Liver (tissue), 8 donors: ENCODE measurements at regions not wholly inside any gene's neighbourhood (a gene's known extent, or its start where the extent isn't known, plus 50 kb on each side); places are given as distances from the start of the nearest gene placed in this dataset.

Source experiments
- DNase-seq: peaks from one replicate; pipeline ENCODE4 v3.0.0-alpha.2; 2017; ENCODE audit warnings: low spot score
- H3K27ac ChIP-seq, 2 donors: one replicate each; pipeline ENCODE4 v1.7.0; 2013; ENCODE audit warnings: inconsistent platforms in 2 of 2, low read length in 2 of 2, control low read depth in 1 of 2, low read depth in 1 of 2, mild to moderate bottlenecking in 1 of 2
- H3K27me3 ChIP-seq, 4 donors: one replicate each; pipeline versions ENCODE4 v1.6.1 to v1.7.0; 2013; ENCODE audit warnings: low read length in 3 of 4, inconsistent platforms in 1 of 4, mild to moderate bottlenecking in 1 of 4, moderate library complexity in 1 of 4; ENCODE audit not compliant: control insufficient read depth in 4 of 4, insufficient read depth in 4 of 4
- H3K36me3 ChIP-seq, 4 donors: one replicate each; pipeline versions ENCODE4 v1.6.1 to v1.7.0; 2013; ENCODE audit warnings: low read length in 3 of 4, mild to moderate bottlenecking in 3 of 4, low read depth in 1 of 4, moderate library complexity in 1 of 4; ENCODE audit not compliant: control insufficient read depth in 4 of 4, insufficient read depth in 3 of 4
- H3K4me1 ChIP-seq, 4 donors: one replicate each; pipeline versions ENCODE4 v1.6.1 to v1.7.0; 2013; ENCODE audit warnings: low read length in 3 of 4, mild to moderate bottlenecking in 3 of 4, moderate library complexity in 1 of 4; ENCODE audit not compliant: control insufficient read depth in 4 of 4, insufficient read depth in 4 of 4
- H3K4me3 ChIP-seq, 3 donors: one replicate each; pipeline versions ENCODE4 v1.6.1 to v1.7.0; 2013; ENCODE audit warnings: low read length in 3 of 3, control low read depth in 1 of 3, low read depth in 1 of 3, mild to moderate bottlenecking in 1 of 3
- H3K9ac ChIP-seq, 2 donors: one replicate each; pipeline ENCODE4 v1.7.0; 2013; ENCODE audit warnings: low read length in 2 of 2, mild to moderate bottlenecking in 2 of 2, moderate library complexity in 2 of 2, control low read depth in 1 of 2, low read depth in 1 of 2
- H3K9me3 ChIP-seq, 4 donors: one replicate each; pipeline versions ENCODE4 v1.6.1 to v1.7.0; 2013; ENCODE audit warnings: low read length in 3 of 4; ENCODE audit not compliant: control insufficient read depth in 4 of 4
- ATF3 ChIP-seq: IDR thresholded peaks from 2 replicates; pipeline ENCODE4 v1.6.1; 2016; ENCODE audit warnings: antibody characterized with exemption
- EGR1 ChIP-seq, 2 donors: IDR thresholded peaks; 2 replicates each; pipeline ENCODE4 v1.6.1; 2016 to 2018; ENCODE audit warnings: antibody characterized with exemption in 2 of 2, low read depth in 2 of 2
- FOXA1 ChIP-seq: IDR thresholded peaks from 2 replicates; pipeline ENCODE4 v1.6.1; 2016; ENCODE audit warnings: antibody characterized with exemption
- FOXA2 ChIP-seq: IDR thresholded peaks from 2 replicates; pipeline ENCODE4 v1.6.1; 2016; ENCODE audit warnings: antibody characterized with exemption
- GABPA ChIP-seq, 2 donors: IDR thresholded peaks in 1 of 2; conservative IDR thresholded peaks in 1 of 2; 2 replicates each; pipeline ENCODE4 v1.6.1; 2016; ENCODE audit warnings: antibody characterized with exemption in 2 of 2, mild to moderate bottlenecking in 1 of 2, moderate library complexity in 1 of 2
- HNF4A ChIP-seq, 2 donors: conservative IDR thresholded peaks; 2 replicates each; pipeline ENCODE4 v1.6.1; 2016; ENCODE audit warnings: antibody characterized with exemption in 2 of 2, mild to moderate bottlenecking in 2 of 2
- HNF4G ChIP-seq: IDR thresholded peaks from 2 replicates; pipeline ENCODE4 v1.6.1; 2016; ENCODE audit warnings: antibody characterized with exemption
- JUND ChIP-seq, 2 donors: IDR thresholded peaks; 2 replicates each; pipeline ENCODE4 v1.6.1; 2016; ENCODE audit warnings: antibody characterized with exemption in 2 of 2
- MAX ChIP-seq: IDR thresholded peaks from 2 replicates; pipeline ENCODE4 v1.6.1; 2016; ENCODE audit warnings: antibody characterized with exemption
- NR2F2 ChIP-seq: IDR thresholded peaks from 2 replicates; pipeline ENCODE4 v1.6.1; 2016; ENCODE audit warnings: antibody characterized with exemption
- RAD21 ChIP-seq, 2 donors: IDR thresholded peaks; 2 replicates each; pipeline ENCODE4 v1.6.1; 2016; ENCODE audit warnings: antibody characterized with exemption in 2 of 2, mild to moderate bottlenecking in 2 of 2
- RXRA ChIP-seq, 2 donors: IDR thresholded peaks; 2 replicates each; pipeline ENCODE4 v1.6.1; 2017 to 2018; ENCODE audit warnings: antibody characterized with exemption in 2 of 2, mild to moderate bottlenecking in 1 of 2
- SP1 ChIP-seq: IDR thresholded peaks from 2 replicates; pipeline ENCODE4 v1.6.1; 2018; ENCODE audit warnings: antibody characterized with exemption, mild to moderate bottlenecking
- TAF1 ChIP-seq: conservative IDR thresholded peaks from 2 replicates; pipeline ENCODE4 v1.6.1; 2016; ENCODE audit warnings: antibody characterized with exemption, mild to moderate bottlenecking
- YY1 ChIP-seq: IDR thresholded peaks from 2 replicates; pipeline ENCODE4 v1.6.1; 2016; ENCODE audit warnings: antibody characterized with exemption, mild to moderate bottlenecking
- ZBTB33 ChIP-seq: IDR thresholded peaks from 2 replicates; pipeline ENCODE4 v1.6.1; 2016; ENCODE audit warnings: antibody characterized with exemption
- WGBS: extraction: QIAGEN DNeasy Blood & Tissue Kit; methylation state at CpG from one replicate; pipeline ENCODE4 v1.1.7; 2013; 5-methylcytosine and 5-hydroxymethylcytosine counted together
- TF ChIP-seq, protein P1 (sequence below): IDR thresholded peaks from 2 replicates; pipeline ENCODE4 v1.6.1; 2016; ENCODE audit warnings: antibody characterized with exemption, mild to moderate bottlenecking
- TF ChIP-seq, protein P2 (sequence below): fragments of 150-350 bp; IDR thresholded peaks from 2 replicates; pipeline ENCODE4 v1.5.1; 2017; ENCODE audit warnings: improper control_type of control experiment, low read depth, low read length; ENCODE audit not compliant: missing input control
- donor health status: healthy.
- donor health status: healthy.
- donor health status: healthy.
- donor health status: healthy.
- donor health status: healthy.

GRCh38 chr10:121245754-121246153 lies 352.5 kb downstream of the FGFR2 start:
- no peak overlapping the region for H3K27ac ChIP-seq
- no peaks in the 10 kb centered on the region for H3K4me1 ChIP-seq
- no peaks in the 10 kb centered on the region for H3K9me3 ChIP-seq
- no peaks in the 10 kb centered on the region for H3K27me3 ChIP-seq
- WGBS: 70% methylated on average over 1 of the region's 1 CpG
- H3K4me3 ChIP-seq: no peak overlapping the region
- no peak overlapping the region for H3K9ac ChIP-seq
- H3K36me3 ChIP-seq: no peaks in the 10 kb centered on the region
- DNase-seq: no peak
- TF ChIP-seq JUND (IDR thresholded peaks at IDR 0.05): no peak
- no peak for TF ChIP-seq FOXA1
- no peak for TF ChIP-seq YY1
- no peak for TF ChIP-seq TAF1
- TF ChIP-seq, protein P1, sequence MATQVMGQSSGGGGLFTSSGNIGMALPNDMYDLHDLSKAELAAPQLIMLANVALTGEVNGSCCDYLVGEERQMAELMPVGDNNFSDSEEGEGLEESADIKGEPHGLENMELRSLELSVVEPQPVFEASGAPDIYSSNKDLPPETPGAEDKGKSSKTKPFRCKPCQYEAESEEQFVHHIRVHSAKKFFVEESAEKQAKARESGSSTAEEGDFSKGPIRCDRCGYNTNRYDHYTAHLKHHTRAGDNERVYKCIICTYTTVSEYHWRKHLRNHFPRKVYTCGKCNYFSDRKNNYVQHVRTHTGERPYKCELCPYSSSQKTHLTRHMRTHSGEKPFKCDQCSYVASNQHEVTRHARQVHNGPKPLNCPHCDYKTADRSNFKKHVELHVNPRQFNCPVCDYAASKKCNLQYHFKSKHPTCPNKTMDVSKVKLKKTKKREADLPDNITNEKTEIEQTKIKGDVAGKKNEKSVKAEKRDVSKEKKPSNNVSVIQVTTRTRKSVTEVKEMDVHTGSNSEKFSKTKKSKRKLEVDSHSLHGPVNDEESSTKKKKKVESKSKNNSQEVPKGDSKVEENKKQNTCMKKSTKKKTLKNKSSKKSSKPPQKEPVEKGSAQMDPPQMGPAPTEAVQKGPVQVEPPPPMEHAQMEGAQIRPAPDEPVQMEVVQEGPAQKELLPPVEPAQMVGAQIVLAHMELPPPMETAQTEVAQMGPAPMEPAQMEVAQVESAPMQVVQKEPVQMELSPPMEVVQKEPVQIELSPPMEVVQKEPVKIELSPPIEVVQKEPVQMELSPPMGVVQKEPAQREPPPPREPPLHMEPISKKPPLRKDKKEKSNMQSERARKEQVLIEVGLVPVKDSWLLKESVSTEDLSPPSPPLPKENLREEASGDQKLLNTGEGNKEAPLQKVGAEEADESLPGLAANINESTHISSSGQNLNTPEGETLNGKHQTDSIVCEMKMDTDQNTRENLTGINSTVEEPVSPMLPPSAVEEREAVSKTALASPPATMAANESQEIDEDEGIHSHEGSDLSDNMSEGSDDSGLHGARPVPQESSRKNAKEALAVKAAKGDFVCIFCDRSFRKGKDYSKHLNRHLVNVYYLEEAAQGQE: no peak
- no peak for TF ChIP-seq ATF3
- TF ChIP-seq HNF4A (conservative IDR thresholded peaks at IDR 0.05): no peak
- TF ChIP-seq EGR1 (IDR thresholded peaks at IDR 0.05; ENCODE audit: low read depth in 2 of 2): no peak

- Histone ChIP-seq H3K4me1 (no peaks in the 10 kb centered on the region), H3K27me3 (no peaks in the 10 kb centered on the region), H3K9me3 (no peaks in the 10 kb centered on the region), H3K27ac (no peak overlapping the region), H3K9ac (no peak overlapping the region), H3K4me3 (no peak overlapping the region), H3K36me3 (no peaks in the 10 kb centered on the region)
- WGBS: 79% methylated on average over 6 of the region's 6 CpGs
- no peak for DNase-seq
- no peak for TF ChIP-seq JUND (IDR thresholded peaks at IDR 0.05)
- no peak for TF ChIP-seq FOXA2
- TF ChIP-seq, protein P2, sequence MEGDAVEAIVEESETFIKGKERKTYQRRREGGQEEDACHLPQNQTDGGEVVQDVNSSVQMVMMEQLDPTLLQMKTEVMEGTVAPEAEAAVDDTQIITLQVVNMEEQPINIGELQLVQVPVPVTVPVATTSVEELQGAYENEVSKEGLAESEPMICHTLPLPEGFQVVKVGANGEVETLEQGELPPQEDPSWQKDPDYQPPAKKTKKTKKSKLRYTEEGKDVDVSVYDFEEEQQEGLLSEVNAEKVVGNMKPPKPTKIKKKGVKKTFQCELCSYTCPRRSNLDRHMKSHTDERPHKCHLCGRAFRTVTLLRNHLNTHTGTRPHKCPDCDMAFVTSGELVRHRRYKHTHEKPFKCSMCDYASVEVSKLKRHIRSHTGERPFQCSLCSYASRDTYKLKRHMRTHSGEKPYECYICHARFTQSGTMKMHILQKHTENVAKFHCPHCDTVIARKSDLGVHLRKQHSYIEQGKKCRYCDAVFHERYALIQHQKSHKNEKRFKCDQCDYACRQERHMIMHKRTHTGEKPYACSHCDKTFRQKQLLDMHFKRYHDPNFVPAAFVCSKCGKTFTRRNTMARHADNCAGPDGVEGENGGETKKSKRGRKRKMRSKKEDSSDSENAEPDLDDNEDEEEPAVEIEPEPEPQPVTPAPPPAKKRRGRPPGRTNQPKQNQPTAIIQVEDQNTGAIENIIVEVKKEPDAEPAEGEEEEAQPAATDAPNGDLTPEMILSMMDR: no peak
- no peak for TF ChIP-seq SP1
- no peak for TF ChIP-seq GABPA (IDR thresholded peaks at IDR 0.05 in 1 of 2, conservative IDR thresholded peaks at IDR 0.05 in 1 of 2)
- no peak for TF ChIP-seq MAX
- no peak for TF ChIP-seq RAD21 (IDR thresholded peaks at IDR 0.05)
- TF ChIP-seq FOXA1: no peak
- TF ChIP-seq HNF4A (conservative IDR thresholded peaks at IDR 0.05): no peak
- TF ChIP-seq RXRA (IDR thresholded peaks at IDR 0.05): no peak
- TF ChIP-seq EGR1 (IDR thresholded peaks at IDR 0.05; ENCODE audit: low read depth in 2 of 2): no peak
- no peak for TF ChIP-seq YY1
- no peak for TF ChIP-seq NR2F2
- TF ChIP-seq TAF1: no peak
- TF ChIP-seq ZBTB33: no peak
- no peak for TF ChIP-seq HNF4G
- TF ChIP-seq, protein P1: no peak
Observed at GRCh38 chr10:121248266-121248665, 350.0 kb downstream of the FGFR2 start.
